ENCODE measurements at regions not wholly inside any gene's neighbourhood (a gene's known extent, or its start where the extent isn't known, plus 50 kb on each side); places are given as distances from the start of the nearest gene placed in this dataset.

GRCh38 chr10:10845185-10845584 is 172.5 kb upstream of the CELF2 start:
- H3K4me3 Mint-ChIP-seq = no peak overlapping the region
- peaks cover 7% of the 10 kb centered on the region for H3K9me3 Mint-ChIP-seq
- TF ChIP-seq CTCF (IDR thresholded peaks at IDR 0.05) = no peak
- no peaks in the 10 kb centered on the region for H3K4me1 Mint-ChIP-seq (ENCODE audit: low read depth)
- intact Hi-C loops (cut with micrococcal nuclease) = no loop called here
- CTCF ChIA-PET = no interaction called here
- ATAC-seq (no peak), DNase-seq (no peak)
- POLR2A ChIA-PET = no interaction called here
- peaks cover 15% of the 10 kb centered on the region for H3K27me3 Mint-ChIP-seq
- H3K36me3 Mint-ChIP-seq (ENCODE audit: low read depth) = no peaks in the 10 kb centered on the region
- H3K27ac Mint-ChIP-seq = no peak overlapping the region

GRCh38 chr10:10845826-10846503 is 171.7 kb upstream of the CELF2 start:
- H3K9me3 Mint-ChIP-seq = peaks cover 4% of the 10 kb centered on the region
- ATAC-seq = no peak

GRCh38 chr10:10846504-10846900 is 171.2 kb upstream of the CELF2 start:
- no peak overlapping the region for H3K27ac Mint-ChIP-seq
- peaks cover 2% of the 10 kb centered on the region for H3K9me3 Mint-ChIP-seq
- ChIA-PET POLR2A (no interaction called here), CTCF (no interaction called here)
- TF ChIP-seq CTCF (IDR thresholded peaks at IDR 0.05) = no peak
- no peaks in the 10 kb centered on the region for H3K4me1 Mint-ChIP-seq (ENCODE audit: low read depth)
- intact Hi-C loops (cut with micrococcal nuclease) = no loop called here
- no peaks in the 10 kb centered on the region for H3K36me3 Mint-ChIP-seq (ENCODE audit: low read depth)
- H3K27me3 Mint-ChIP-seq = peaks cover 19% of the 10 kb centered on the region
- DNase-seq (no peak), ATAC-seq (no peak)
- no peak overlapping the region for H3K4me3 Mint-ChIP-seq

More at GRCh38 chr10:10845826-10846503, 171.7 kb upstream of the CELF2 start:
- Mint-ChIP-seq H3K4me3 (no peak overlapping the region), H3K36me3 (ENCODE audit: low read depth) (no peaks in the 10 kb centered on the region), H3K4me1 (ENCODE audit: low read depth) (no peaks in the 10 kb centered on the region), H3K27ac (no peak overlapping the region), H3K27me3 (peaks cover 18% of the 10 kb centered on the region)
- no peak for TF ChIP-seq CTCF (IDR thresholded peaks at IDR 0.05)
- POLR2A ChIA-PET = no interaction called here
- no peak for DNase-seq
- CTCF ChIA-PET = no interaction called here
- intact Hi-C loops (cut with micrococcal nuclease) = no loop called here

GRCh38 chr10:10847387-10847786 is 170.3 kb upstream of the CELF2 start:
- Mint-ChIP-seq H3K36me3 (ENCODE audit: low read depth) (no peaks in the 10 kb centered on the region), H3K4me1 (ENCODE audit: low read depth) (no peaks in the 10 kb centered on the region), H3K27ac (no peak overlapping the region), H3K27me3 (peaks cover 19% of the 10 kb centered on the region), H3K4me3 (no peak overlapping the region), H3K9me3 (no peaks in the 10 kb centered on the region)
- POLR2A ChIA-PET = no interaction called here
- TF ChIP-seq CTCF (IDR thresholded peaks at IDR 0.05) = no peak
- DNase-seq (no peak), ATAC-seq (no peak)
- CTCF ChIA-PET = no interaction called here
- intact Hi-C loops (cut with micrococcal nuclease) = no loop called here

GRCh38 chr10:10848488-10849111 is 169.1 kb upstream of the CELF2 start:
- no peak for DNase-seq
- ChIA-PET CTCF (no interaction called here), POLR2A (interaction anchor here (0.6 kb wide), 1 partner anchor 14 kb away, joined by 4 read pairs; no protein-coding TSS in a partner anchor)
- Mint-ChIP-seq H3K9me3 (no peaks in the 10 kb centered on the region), H3K4me1 (ENCODE audit: low read depth) (no peaks in the 10 kb centered on the region), H3K4me3 (no peak overlapping the region), H3K27me3 (peaks cover 22% of the 10 kb centered on the region), H3K36me3 (ENCODE audit: low read depth) (no peaks in the 10 kb centered on the region), H3K27ac (no peak overlapping the region)
- TF ChIP-seq CTCF (IDR thresholded peaks at IDR 0.05) = no peak
- intact Hi-C loops (cut with micrococcal nuclease) = no loop called here
- no peak for ATAC-seq

All from activated CD8-positive, alpha-beta T cell treated with anti-CD3 and anti-CD28 coated beads for 36 hours (primary cell).